ENCODE measurements at regions not wholly inside any gene's neighbourhood (a gene's known extent, or its start where the extent isn't known, plus 50 kb on each side); places are given as distances from the start of the nearest gene placed in this dataset.

- no peak for TF ChIP-seq CTCF (IDR thresholded peaks at IDR 0.05)
- ATAC-seq (ENCODE audit: low FRiP score) (no peak), DNase-seq (ENCODE audit: low spot score) (no peak)
Measured at GRCh38 chr5:138626333-138626944, 51.2 kb upstream of the HSPA9 start.

GRCh38 chr5:138625134-138625533, 49.9 kb upstream of the HSPA9 start:
- TF ChIP-seq CTCF (IDR thresholded peaks at IDR 0.05): no peak
- DNase-seq (ENCODE audit: low spot score) (no peak), ATAC-seq (ENCODE audit: low FRiP score) (no peak)

Measured in omental fat pad (tissue), 3 donors.